HepG2 (cell line): ENCODE measurements at regions not wholly inside any gene's neighbourhood (a gene's known extent, or its start where the extent isn't known, plus 50 kb on each side); places are given as distances from the start of the nearest gene placed in this dataset.

ENCODE experiments used
- ATAC-seq: fragments of 200-7000 bp; cut with Tn5 transposase; 3 replicates; pipeline ENCODE4 v1.9.1; 2020; ENCODE audit warnings: mild to moderate bottlenecking, moderate library complexity
- BruUV-seq: library from RNA; stranded (reverse); fragments of 400-500 nt; replicated peaks from 2 replicates; lab custom pipeline; 2021; lab: Mats Ljungman, UMichigan
- CTCF ChIA-PET: fragments of 300-600 bp; formaldehyde crosslinking; extraction: SDS; loops from one replicate; lab custom pipeline; 2021; ENCODE audit warnings: low total read pairs, inconsistent platforms, low intra/inter-chr PET ratio; lab: Yijun Ruan, JAX
- POLR2A ChIA-PET: fragments of 350-600 bp; sonication (Branson Sonifier 250); formaldehyde crosslinking; loops from one replicate; lab custom pipeline; 2020; ENCODE audit warnings: antibody characterized with exemption, inconsistent platforms; lab: Yijun Ruan, JAX
- DNase-seq: peaks from one replicate; pipeline ENCODE4 v3.0.0-alpha.2; 2015; ENCODE audit warnings: low spot score
- FAIRE-seq: peaks from 3 replicates; lab custom pipeline; 2011; peaks lifted over from hg19 to GRCh38; lab: Jason Lieb, UNC
- H2AFZ ChIP-seq: one replicate; pipeline ENCODE4 v1.6.1; 2011; ENCODE audit warnings: low read length, inconsistent platforms
- H3K27ac ChIP-seq: fragments of 300-600 bp; 3 replicates; pipeline ENCODE4 v1.8.0; 2011; ENCODE audit warnings: mixed run types, mild to moderate bottlenecking, mixed read lengths, low read length, inconsistent platforms; ENCODE audit not compliant: insufficient read depth; ENCODE audit errors: extremely low read length
- H3K27me3 ChIP-seq, 2 experiments: fragments of 200-600 bp in 1 of 2; 2 replicates in 1 of 2; 3 replicates in 1 of 2; pipeline versions ENCODE4 v1.6.0 to v1.8.0; 2011; ENCODE audit warnings: low read length in 2 of 2, mild to moderate bottlenecking in 2 of 2, moderate library complexity in 2 of 2, inconsistent platforms in 1 of 2; ENCODE audit not compliant: insufficient read depth in 2 of 2, control insufficient read depth in 1 of 2
- H3K36me3 ChIP-seq, 2 experiments: fragments of 200-600 bp in 1 of 2; replicated peaks in 1 of 2; 2 replicates in 1 of 2; 3 replicates in 1 of 2; pipeline versions ENCODE4 v1.5.1 to v1.8.0; 2011; ENCODE audit warnings: low read length in 2 of 2, inconsistent platforms in 1 of 2; ENCODE audit not compliant: insufficient read depth in 2 of 2, control insufficient read depth in 1 of 2
- H3K4me1 ChIP-seq: 2 replicates; pipeline ENCODE4 v1.5.1; 2012; ENCODE audit warnings: low read length, inconsistent platforms; ENCODE audit not compliant: insufficient read depth
- H3K4me2 ChIP-seq: 2 replicates; pipeline ENCODE4 v1.6.0; 2011; ENCODE audit warnings: low read depth, low read length, inconsistent platforms
- H3K4me3 ChIP-seq, 3 experiments: fragments of 200-600 bp in 1 of 3; sonication (generic), shearing (Covaris generic) in 1 of 3; replicated peaks in 1 of 3; 2 replicates each; pipeline ENCODE4 v1.5.1; 2011 to 2016; ENCODE audit warnings: low read length in 3 of 3, inconsistent platforms in 2 of 3, low read depth in 2 of 3, mild to moderate bottlenecking in 2 of 3, control low read depth in 1 of 3, mixed read lengths in 1 of 3; ENCODE audit not compliant: insufficient read depth in 1 of 3
- H3K79me2 ChIP-seq: one replicate; pipeline ENCODE4 v1.6.1; 2011; ENCODE audit warnings: low read length, inconsistent platforms; ENCODE audit not compliant: insufficient read depth
- H3K9ac ChIP-seq: 2 replicates; pipeline ENCODE4 v1.6.0; 2011; ENCODE audit warnings: mild to moderate bottlenecking, low read depth, low read length, inconsistent platforms; ENCODE audit not compliant: insufficient read depth
- H3K9me3 ChIP-seq: 2 replicates; pipeline ENCODE4 v1.5.1; 2012; ENCODE audit warnings: mild to moderate bottlenecking, low read length
- H4K20me1 ChIP-seq: 2 replicates; pipeline ENCODE4 v1.6.0; 2011; ENCODE audit warnings: inconsistent platforms, mild to moderate bottlenecking, low read length, moderate library complexity; ENCODE audit not compliant: insufficient read depth
- ELF4 ChIP-seq: sonication (generic); formaldehyde crosslinking; IDR thresholded peaks from 2 replicates; pipeline ENCODE4 v1.5.0; 2020; ENCODE audit warnings: missing genetic modification reagents, mild to moderate bottlenecking, moderate library complexity, borderline replicate concordance
- PBX3 ChIP-seq: sonication (generic); formaldehyde crosslinking; IDR thresholded peaks from 2 replicates; pipeline ENCODE4 v1.8.1; 2023; ENCODE audit warnings: missing genetic modification reagents, inconsistent platforms, borderline replicate concordance
- RFXANK ChIP-seq: IDR thresholded peaks from 2 replicates; pipeline ENCODE4 v1.6.1; 2016
- SMARCC2 ChIP-seq: fragments of 450-650 bp; IDR thresholded peaks from 2 replicates; pipeline ENCODE4 v1.6.1; 2017; ENCODE audit warnings: antibody characterized with exemption, mild to moderate bottlenecking
- TCF12 ChIP-seq, 2 experiments: fragments of 450-650 bp in 1 of 2; sonication (generic) in 1 of 2; formaldehyde crosslinking in 1 of 2; IDR thresholded peaks; 2 replicates each; pipeline versions ENCODE4 v1.6.1 to v1.8.0; 2017 to 2022; ENCODE audit warnings: antibody characterized with exemption in 1 of 2, mild to moderate bottlenecking in 1 of 2, missing genetic modification reagents in 1 of 2, moderate library complexity in 1 of 2
- ZNF138 ChIP-seq: sonication (generic); formaldehyde crosslinking; IDR thresholded peaks from 2 replicates; pipeline ENCODE4 v1.5.0; 2020; ENCODE audit warnings: mild to moderate bottlenecking, low read depth, missing genetic modification reagents
- ZNF512B ChIP-seq: sonication (generic); formaldehyde crosslinking; IDR thresholded peaks from 2 replicates; pipeline ENCODE4 v1.5.1; 2020; ENCODE audit warnings: missing genetic modification reagents, mild to moderate bottlenecking, borderline replicate concordance
- WGBS: methylation state at CpG from one replicate; pipeline ENCODE4 v1.1.6; 2017; ENCODE audit warnings: low lambda C conversion rate; 5-methylcytosine and 5-hydroxymethylcytosine counted together
- in situ Hi-C: cut with HindIII; loops from 2 replicates; pipeline ENCODE4 v1.10.0; 2017; ENCODE audit warnings: low pct_unique_long_range_greater_than_20kb; ENCODE audit not compliant: extremely low pct_ligation_motif_present
- intact Hi-C: fragments of 100-400 bp; cut with micrococcal nuclease; formaldehyde crosslinking; loops from one replicate; pipeline ENCODE4 v1.10.0; 2022; ENCODE audit not compliant: unreplicated experiment
- TF ChIP-seq, protein P1 (sequence below): IDR thresholded peaks from 2 replicates; pipeline ENCODE4 v1.6.1; 2016; ENCODE audit warnings: missing compliant biosample characterization, missing genetic modification reagents, borderline replicate concordance
- TF ChIP-seq, protein P2 (sequence below): sonication (generic); formaldehyde crosslinking; IDR thresholded peaks from 2 replicates; pipeline ENCODE4 v1.5.0; 2020; ENCODE audit warnings: mild to moderate bottlenecking, missing genetic modification reagents

- Histone ChIP-seq H3K27me3 (no peaks in the 10 kb centered on the region; a peak in 1 of 5 replicates), H4K20me1 (no peaks in the 10 kb centered on the region), H2AFZ (no peak overlapping the region), H3K4me1 (no peaks in the 10 kb centered on the region), H3K79me2 (no peaks in the 10 kb centered on the region), H3K36me3 (no peaks in the 10 kb centered on the region), H3K9ac (no peak overlapping the region), H3K4me3 (no peak overlapping the region), H3K9me3 (no peaks in the 10 kb centered on the region), H3K27ac (no peak overlapping the region), H3K4me2 (no peak overlapping the region)
- ChIA-PET CTCF (no interaction called here), POLR2A (no interaction called here)
- in situ Hi-C loops (no loop called here), intact Hi-C loops (no loop called here)
- BruUV-seq: no TSS peak
- WGBS: 0% methylated on average over 2 of the region's 2 CpGs
- FAIRE-seq: no peak
- DNase-seq: no peak
- TF ChIP-seq ZNF138 (no peak), PBX3 (CRISPR knock-in tag) (no peak), ZNF512B (CRISPR knock-in tag) (no peak), ELF4 (no peak), RFXANK (CRISPR knock-in tag) (no peak), SMARCC2 (no peak), TCF12 (IDR thresholded peaks at IDR 0.05) (no peak), TCF12 (CRISPR knock-in tag; IDR thresholded peaks at IDR 0.05) (no peak)
- TF ChIP-seq, protein P1, sequence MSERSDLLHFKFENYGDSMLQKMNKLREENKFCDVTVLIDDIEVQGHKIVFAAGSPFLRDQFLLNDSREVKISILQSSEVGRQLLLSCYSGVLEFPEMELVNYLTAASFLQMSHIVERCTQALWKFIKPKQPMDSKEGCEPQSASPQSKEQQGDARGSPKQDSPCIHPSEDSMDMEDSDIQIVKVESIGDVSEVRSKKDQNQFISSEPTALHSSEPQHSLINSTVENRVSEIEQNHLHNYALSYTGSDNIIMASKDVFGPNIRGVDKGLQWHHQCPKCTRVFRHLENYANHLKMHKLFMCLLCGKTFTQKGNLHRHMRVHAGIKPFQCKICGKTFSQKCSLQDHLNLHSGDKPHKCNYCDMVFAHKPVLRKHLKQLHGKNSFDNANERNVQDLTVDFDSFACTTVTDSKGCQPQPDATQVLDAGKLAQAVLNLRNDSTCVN (CRISPR knock-in tag): no peak
- TF ChIP-seq, protein P2, sequence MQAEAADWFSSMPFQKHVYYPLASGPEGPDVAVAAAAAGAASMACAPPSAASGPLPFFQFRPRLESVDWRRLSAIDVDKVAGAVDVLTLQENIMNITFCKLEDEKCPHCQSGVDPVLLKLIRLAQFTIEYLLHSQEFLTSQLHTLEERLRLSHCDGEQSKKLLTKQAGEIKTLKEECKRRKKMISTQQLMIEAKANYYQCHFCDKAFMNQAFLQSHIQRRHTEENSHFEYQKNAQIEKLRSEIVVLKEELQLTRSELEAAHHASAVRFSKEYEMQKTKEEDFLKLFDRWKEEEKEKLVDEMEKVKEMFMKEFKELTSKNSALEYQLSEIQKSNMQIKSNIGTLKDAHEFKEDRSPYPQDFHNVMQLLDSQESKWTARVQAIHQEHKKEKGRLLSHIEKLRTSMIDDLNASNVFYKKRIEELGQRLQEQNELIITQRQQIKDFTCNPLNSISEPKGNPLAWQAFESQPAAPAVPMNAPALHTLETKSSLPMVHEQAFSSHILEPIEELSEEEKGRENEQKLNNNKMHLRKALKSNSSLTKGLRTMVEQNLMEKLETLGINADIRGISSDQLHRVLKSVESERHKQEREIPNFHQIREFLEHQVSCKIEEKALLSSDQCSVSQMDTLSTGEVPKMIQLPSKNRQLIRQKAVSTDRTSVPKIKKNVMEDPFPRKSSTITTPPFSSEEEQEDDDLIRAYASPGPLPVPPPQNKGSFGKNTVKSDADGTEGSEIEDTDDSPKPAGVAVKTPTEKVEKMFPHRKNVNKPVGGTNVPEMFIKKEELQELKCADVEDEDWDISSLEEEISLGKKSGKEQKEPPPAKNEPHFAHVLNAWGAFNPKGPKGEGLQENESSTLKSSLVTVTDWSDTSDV (CRISPR knock-in tag): no peak
- no peak for ATAC-seq
Observed at GRCh38 chr1:218024211-218024720, 260.8 kb upstream of the RRP15 start.
